ENCODE measurements at regions not wholly inside any gene's neighbourhood (a gene's known extent, or its start where the extent isn't known, plus 50 kb on each side); places are given as distances from the start of the nearest gene placed in this dataset.

DNA sequence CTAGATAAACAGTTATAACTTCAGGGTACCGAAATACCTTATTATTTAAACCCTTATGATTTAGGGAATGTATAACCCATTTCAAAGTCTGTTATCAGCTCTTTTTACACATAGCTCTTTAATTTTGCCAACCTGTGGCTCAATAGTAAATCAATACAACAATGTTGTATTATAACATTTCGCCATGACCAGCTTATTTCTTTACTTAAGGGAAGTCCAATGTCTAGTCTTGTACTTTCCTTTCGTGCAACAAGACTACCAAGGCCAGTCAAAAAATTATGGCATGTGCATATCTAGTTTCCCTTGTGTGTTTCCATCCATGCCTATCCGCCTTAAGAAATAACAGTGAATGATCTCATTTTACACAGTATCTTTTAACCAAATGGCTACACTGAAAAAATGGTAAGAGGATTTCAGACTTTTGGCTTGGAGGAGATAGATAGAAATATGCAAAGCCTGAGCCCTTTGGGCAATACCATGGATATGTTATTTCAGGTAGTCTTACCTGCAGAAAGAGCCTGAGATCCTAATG is 239.5 kb upstream of the RPS23 start:
- TF ChIP-seq EZH2 (IDR thresholded peaks at IDR 0.05) = no peak
- TF ChIP-seq, protein P1, sequence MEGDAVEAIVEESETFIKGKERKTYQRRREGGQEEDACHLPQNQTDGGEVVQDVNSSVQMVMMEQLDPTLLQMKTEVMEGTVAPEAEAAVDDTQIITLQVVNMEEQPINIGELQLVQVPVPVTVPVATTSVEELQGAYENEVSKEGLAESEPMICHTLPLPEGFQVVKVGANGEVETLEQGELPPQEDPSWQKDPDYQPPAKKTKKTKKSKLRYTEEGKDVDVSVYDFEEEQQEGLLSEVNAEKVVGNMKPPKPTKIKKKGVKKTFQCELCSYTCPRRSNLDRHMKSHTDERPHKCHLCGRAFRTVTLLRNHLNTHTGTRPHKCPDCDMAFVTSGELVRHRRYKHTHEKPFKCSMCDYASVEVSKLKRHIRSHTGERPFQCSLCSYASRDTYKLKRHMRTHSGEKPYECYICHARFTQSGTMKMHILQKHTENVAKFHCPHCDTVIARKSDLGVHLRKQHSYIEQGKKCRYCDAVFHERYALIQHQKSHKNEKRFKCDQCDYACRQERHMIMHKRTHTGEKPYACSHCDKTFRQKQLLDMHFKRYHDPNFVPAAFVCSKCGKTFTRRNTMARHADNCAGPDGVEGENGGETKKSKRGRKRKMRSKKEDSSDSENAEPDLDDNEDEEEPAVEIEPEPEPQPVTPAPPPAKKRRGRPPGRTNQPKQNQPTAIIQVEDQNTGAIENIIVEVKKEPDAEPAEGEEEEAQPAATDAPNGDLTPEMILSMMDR (IDR thresholded peaks at IDR 0.05) = no peak
